ENCODE measurements at regions not wholly inside any gene's neighbourhood (a gene's known extent, or its start where the extent isn't known, plus 50 kb on each side); places are given as distances from the start of the nearest gene placed in this dataset.

DNA sequence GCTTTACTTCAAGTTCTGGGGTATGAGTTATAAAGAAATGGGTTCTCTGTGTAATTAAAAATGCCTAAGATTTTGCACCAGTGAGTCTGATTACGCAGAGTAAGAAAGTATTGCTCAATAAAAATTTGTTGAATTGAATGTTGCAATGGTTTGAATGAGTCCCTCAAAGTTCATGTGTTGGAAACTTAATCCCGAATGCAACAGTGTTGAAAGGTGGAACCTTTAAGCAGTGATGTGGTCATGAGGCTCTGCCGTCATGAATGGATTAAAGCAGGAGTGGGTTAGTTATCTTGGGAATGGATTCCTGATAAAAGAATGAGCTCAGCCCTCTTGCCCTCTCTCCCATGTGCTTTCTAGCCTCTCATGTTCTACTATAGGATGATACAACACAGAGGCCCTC lies 52.6 kb upstream of the SESN3 start:
- TF ChIP-seq, protein P1, sequence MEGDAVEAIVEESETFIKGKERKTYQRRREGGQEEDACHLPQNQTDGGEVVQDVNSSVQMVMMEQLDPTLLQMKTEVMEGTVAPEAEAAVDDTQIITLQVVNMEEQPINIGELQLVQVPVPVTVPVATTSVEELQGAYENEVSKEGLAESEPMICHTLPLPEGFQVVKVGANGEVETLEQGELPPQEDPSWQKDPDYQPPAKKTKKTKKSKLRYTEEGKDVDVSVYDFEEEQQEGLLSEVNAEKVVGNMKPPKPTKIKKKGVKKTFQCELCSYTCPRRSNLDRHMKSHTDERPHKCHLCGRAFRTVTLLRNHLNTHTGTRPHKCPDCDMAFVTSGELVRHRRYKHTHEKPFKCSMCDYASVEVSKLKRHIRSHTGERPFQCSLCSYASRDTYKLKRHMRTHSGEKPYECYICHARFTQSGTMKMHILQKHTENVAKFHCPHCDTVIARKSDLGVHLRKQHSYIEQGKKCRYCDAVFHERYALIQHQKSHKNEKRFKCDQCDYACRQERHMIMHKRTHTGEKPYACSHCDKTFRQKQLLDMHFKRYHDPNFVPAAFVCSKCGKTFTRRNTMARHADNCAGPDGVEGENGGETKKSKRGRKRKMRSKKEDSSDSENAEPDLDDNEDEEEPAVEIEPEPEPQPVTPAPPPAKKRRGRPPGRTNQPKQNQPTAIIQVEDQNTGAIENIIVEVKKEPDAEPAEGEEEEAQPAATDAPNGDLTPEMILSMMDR (IDR thresholded peaks at IDR 0.05), result no peak
- TF ChIP-seq, protein P2, sequence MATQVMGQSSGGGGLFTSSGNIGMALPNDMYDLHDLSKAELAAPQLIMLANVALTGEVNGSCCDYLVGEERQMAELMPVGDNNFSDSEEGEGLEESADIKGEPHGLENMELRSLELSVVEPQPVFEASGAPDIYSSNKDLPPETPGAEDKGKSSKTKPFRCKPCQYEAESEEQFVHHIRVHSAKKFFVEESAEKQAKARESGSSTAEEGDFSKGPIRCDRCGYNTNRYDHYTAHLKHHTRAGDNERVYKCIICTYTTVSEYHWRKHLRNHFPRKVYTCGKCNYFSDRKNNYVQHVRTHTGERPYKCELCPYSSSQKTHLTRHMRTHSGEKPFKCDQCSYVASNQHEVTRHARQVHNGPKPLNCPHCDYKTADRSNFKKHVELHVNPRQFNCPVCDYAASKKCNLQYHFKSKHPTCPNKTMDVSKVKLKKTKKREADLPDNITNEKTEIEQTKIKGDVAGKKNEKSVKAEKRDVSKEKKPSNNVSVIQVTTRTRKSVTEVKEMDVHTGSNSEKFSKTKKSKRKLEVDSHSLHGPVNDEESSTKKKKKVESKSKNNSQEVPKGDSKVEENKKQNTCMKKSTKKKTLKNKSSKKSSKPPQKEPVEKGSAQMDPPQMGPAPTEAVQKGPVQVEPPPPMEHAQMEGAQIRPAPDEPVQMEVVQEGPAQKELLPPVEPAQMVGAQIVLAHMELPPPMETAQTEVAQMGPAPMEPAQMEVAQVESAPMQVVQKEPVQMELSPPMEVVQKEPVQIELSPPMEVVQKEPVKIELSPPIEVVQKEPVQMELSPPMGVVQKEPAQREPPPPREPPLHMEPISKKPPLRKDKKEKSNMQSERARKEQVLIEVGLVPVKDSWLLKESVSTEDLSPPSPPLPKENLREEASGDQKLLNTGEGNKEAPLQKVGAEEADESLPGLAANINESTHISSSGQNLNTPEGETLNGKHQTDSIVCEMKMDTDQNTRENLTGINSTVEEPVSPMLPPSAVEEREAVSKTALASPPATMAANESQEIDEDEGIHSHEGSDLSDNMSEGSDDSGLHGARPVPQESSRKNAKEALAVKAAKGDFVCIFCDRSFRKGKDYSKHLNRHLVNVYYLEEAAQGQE (IDR thresholded peaks at IDR 0.05; ENCODE audit: insufficient read depth in 1 of 2, low read depth in 2 of 2, low read length in 1 of 2), result no peak
- TF ChIP-seq POLR2AphosphoS5 (IDR thresholded peaks at IDR 0.05; ENCODE audit: low read depth, low read length) (no peak), SIN3A (IDR thresholded peaks at IDR 0.05; ENCODE audit: borderline replicate concordance, insufficient read depth, low read depth, low read length) (no peak), TCF7L2 (IDR thresholded peaks at IDR 0.05; ENCODE audit: low read depth, low read length) (no peak)

Data from Panc1 (cell line).